ENCODE measurements at regions not wholly inside any gene's neighbourhood (a gene's known extent, or its start where the extent isn't known, plus 50 kb on each side); places are given as distances from the start of the nearest gene placed in this dataset.

DNA sequence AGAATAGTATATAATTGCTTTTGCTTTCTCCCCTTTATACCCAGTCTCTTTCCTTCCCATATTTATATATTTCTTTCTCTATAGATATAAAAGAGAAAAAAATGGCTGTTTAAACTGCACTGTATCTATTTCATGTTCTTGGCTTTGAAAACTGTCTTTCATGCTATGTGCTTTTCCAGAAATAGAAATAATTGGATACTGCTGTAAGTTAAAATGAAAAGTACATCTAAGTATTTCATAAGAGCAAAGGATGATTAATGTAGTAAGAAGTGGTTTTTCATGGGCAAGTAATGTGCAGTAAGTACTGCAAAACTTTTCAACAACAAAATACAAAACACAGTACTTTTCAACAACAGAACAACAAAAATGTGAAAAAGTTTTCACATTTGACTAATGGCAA, 237.9 kb downstream of the SNCA start:
- no peak for DNase-seq (ENCODE audit: low read depth in 2 of 2)

GRCh38 chr4:89598602-89599001, 238.4 kb downstream of the SNCA start:
- DNase-seq (ENCODE audit: low read depth in 2 of 2) = no peak

GRCh38 chr4:89595125-89595789, 241.7 kb downstream of the SNCA start:
- DNase-seq (ENCODE audit: low read depth in 2 of 2) = no peak

GRCh38 chr4:89590128-89590527, 246.8 kb downstream of the SNCA start:
- no peak for DNase-seq (ENCODE audit: low read depth in 2 of 2)

DNA sequence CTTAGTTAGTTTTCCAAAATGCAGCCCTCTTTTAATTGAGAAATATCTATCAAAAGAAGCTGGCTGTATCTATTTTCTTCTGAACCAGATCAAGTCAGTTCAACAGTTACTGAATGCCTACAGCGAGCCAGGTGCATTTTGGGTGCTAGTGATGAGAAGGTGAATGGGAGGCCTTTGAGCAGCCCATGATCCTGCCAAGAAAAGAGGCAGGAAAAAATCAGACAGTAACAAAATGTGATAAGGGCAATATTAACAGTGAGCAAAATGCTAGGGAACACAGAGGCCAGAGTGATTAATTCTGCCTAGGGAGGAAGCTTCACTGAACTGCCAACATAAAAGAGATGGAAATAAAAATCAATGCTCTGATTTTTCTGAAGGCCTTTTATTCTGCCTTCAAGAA, 248.5 kb downstream of the SNCA start:
- DNase-seq (ENCODE audit: low read depth in 2 of 2) = no peak

GRCh38 chr4:89587364-89587763, 249.6 kb downstream of the SNCA start:
- no peak for DNase-seq (ENCODE audit: low read depth in 2 of 2)

DNA sequence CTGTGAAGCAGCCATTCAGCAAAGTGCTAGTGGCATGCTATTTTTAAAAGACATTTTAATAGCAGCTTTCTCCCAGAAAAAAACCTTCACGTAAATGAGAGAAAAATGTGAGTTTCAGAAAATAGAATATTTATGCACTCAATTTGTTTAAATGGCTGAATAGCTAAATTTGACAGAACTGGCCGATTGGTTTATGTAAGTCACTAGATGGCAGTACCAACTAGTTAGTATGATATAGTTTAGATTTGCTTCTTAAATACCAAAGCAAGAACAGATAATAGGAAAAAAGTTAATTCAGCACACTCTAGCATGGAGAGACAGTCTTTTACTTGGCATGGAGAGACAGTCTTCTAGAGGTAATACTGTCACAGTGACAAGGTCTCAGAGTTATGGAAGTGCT, 250.1 kb downstream of the SNCA start:
- DNase-seq (ENCODE audit: low read depth in 2 of 2) = no peak

DNA sequence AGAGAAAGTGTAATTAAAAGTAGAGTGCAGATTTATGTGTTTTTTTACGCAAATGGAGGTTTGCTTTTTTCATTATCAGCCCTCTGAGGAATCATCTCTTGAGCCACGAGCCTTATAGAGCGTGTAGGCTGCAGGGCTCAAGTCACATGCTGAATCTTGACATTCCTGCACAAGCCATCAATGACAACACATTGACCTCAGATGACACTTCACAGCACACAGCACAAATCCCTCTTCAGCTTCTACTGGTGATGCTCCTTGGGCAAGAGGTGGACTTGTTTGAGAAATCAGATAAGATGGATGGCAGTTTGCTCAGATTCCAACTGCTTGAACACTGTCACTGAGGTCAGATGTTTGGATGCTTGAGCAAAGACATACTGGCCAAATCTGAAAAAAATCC, 250.6 kb downstream of the SNCA start:
- no peak for DNase-seq (ENCODE audit: low read depth in 2 of 2)

DNA sequence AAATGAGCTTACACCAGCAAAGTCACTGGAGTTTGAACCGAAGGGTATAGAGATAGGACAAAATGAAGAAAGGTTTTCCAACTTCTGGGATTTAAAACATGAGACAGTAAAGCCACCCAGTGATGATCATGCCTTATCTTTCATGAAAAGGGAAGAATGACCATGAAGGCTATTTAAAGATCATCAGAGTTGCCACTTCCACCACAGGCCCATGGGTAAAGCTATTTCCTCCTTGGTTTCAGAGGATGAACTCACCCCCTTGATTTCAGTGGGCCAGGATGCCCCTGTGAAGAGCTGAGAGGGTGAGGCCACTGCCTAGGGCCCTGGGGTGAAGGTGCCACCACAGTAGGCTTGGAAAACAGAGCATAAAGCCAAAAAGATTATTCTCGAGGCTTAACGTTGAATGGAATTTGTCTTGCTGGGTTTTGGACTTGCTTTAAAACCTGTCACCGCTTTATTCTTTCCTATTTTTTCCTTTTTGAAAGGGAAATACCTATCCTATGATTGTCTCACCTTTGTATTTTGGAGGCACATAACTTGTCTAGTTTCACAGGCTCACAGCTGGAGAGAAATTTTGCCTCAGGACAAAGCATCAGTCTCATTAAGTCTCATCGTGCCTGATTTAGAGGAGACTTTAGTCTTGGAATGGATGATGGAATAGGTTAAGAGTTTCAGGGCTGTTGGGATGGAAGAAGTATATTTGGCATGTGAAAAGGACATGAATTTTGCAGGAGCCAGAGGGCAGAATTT, 254.0 kb downstream of the SNCA start:
- no peak for DNase-seq (ENCODE audit: low read depth in 2 of 2)

DNA sequence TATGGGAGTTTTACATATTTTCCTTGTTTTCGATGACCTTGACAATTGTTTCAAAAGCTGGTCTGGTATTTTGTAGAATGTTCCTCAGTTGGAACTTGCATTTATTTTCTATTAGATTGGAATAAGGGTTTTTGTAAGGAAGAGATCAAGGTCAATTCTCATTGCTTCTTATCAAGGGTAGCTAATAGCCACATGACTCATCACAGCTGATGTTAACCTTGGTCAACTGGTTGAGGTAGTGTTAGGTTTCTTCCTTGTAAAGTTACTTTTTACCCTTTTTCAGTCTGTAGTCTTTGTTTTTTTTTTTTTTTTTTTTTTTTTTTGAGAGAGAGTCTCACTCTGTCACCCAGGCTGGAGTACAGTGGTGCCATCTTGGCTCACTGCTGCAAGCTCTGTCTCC, 257.2 kb downstream of the SNCA start:
- DNase-seq (ENCODE audit: low read depth in 2 of 2) = no peak

DNA sequence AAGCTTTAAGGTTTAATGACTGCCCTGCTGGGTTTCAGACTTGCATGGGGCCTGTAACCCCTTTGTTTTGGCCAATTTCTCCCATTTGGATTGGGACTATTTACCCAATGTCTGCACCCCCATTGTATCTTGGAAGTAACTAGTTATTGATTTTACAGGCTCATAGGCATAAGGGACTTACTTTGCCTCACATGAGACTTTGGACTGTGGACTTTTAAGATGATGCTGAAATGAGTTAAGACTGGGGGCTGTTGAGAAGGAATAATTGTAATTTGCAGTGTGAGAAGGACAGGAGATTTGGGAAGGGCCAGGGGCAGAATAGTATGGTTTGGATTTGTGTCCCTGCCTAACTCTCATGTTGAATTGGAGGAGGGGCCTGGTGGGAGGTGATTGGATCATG, 260.7 kb downstream of the SNCA start:
- DNase-seq (ENCODE audit: low read depth in 2 of 2) = no peak

DNA sequence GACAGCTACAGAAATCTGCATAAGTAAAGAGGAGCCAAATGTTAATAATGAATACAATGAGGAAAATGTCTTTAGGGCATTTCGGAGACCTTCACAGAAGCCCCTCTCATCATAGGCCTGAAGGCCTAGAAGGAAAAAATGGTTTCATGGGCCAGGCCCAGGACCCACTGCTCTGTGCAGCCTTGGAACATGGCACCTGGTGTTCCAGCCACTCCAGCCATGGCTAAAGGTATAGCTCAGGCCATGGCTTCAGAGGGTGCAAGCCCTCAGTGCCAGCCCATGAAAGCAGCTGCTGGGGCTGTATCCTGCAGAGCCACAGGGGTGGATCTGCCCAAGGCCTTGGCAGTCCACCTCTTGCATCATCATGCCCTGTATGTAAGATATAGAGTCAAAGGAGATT, 261.1 kb downstream of the SNCA start:
- no peak for DNase-seq (ENCODE audit: low read depth in 2 of 2)

DNA sequence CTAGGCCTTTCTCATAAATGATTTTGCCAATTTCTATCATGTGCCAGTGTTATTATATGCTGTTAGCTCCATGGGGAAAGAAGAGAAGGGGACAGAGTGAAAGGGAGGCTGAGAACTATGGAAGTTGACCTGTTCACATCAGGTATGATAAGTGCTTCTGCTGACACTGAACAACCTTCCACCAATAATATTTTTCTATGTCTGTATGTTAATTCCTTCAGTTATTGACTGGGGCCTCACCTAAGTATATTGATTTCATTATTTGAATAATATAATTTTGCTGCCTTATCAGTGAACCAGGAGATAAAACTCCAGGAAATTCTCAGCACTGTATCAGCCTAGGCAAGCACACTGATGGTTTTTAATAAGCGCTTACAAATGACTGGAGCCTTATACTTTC, 262.8 kb downstream of the SNCA start:
- no peak for DNase-seq (ENCODE audit: low read depth in 2 of 2)

DNA sequence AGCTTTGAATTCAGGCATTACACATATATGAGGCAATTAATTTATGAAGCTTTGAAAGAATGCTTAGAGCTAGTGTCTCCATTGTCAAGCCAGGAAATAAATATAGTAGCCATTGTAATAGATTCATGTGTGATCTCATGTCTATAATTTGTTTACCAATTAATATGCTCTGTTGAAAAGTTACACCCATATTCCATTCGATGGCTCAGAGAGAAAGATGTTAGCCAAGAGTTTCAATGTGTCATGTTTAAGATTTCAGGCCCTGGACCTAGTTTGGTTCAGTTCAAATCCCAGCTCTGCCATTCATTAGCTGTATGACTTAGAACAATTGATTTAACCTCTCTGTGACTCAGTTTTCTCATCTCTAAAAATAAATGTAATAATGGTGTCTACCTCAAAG, 263.3 kb downstream of the SNCA start:
- no peak for DNase-seq (ENCODE audit: low read depth in 2 of 2)

GRCh38 chr4:89572224-89572858, 264.6 kb downstream of the SNCA start:
- no peak for DNase-seq (ENCODE audit: low read depth in 2 of 2)

DNA sequence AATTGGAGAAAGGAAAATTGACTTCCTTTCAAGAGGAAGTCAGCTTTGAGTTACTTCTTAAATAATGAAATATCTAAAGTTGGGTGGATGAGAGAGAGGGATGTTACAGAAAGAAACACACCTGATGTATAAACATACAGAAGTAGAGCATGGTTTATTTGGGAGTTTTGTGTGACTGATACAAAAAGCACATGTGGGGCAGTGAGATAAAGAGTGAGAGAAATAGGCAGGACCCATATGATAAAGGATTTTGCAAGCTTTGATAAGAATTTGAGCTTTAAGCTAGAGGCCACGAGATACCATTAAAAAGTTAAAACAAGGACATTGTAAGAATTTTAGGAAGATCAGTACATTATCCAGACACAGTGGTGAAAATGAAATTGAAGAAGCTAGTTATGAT, 263.3 kb upstream of the GPRIN3 start:
- DNase-seq (ENCODE audit: low read depth in 2 of 2) = no peak

DNA sequence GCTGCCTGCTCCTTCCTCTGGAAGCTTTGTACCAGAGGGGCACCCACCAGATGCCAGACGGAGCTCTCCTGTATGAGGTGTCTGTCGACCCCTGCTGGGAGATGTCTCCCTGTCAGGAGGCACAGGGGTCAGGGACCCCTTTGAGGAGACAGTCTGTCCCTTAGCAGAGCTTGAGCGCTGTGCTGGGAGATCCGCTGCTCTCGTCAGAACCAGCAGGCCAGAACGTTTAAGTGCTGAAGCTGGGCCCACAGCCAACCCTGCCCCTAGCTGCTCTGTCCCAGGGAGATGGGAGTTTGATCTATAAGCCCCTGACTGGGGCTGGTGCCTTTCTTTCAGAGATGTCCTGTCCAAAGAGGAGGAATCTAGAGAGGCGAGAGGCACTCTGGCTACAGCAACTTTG, 260.3 kb upstream of the GPRIN3 start:
- DNase-seq (ENCODE audit: low read depth in 2 of 2) = no peak

DNA sequence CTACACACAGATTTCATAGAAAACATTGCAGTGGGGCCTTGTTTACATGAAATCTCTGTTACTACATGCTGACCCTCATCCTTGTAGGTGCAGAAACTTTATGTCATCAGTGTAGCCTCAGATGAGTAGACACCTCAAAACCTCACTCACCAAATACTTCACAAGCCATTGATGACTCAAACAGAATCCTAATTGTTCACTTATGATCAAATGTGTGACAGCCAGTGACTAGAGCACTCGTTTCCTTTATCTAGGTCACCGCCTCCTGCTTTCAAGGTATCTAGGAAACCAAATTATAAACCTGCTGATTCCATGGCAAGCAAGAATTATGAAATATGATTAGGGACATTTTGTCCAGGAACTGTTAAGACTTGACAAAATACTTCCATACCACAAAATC, 255.8 kb upstream of the GPRIN3 start:
- no peak for DNase-seq (ENCODE audit: low read depth in 2 of 2)

GRCh38 chr4:89562746-89563145, 255.1 kb upstream of the GPRIN3 start:
- DNase-seq (ENCODE audit: low read depth in 2 of 2) = no peak

DNA sequence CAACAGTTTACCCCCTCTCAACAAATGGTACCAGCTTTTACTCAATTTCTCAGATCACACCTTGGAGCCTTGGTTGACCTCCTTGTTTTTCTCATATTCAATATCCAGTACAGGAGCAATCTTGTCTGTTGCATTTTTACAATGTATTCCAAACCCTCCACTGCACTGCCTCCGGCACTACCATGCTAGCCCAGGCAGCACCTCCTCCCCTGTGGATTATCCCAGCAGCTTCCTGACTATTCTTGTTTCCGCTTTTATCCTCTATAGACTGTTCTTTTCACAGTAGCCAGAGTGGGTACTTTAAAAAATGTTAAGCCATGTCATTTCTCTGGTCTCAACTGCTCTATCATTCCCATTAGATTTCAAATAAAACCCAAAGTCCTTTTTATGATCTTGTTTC, 253.4 kb upstream of the GPRIN3 start:
- DNase-seq (ENCODE audit: low read depth in 2 of 2) = no peak

GRCh38 chr4:89558147-89558546, 250.5 kb upstream of the GPRIN3 start:
- DNase-seq (ENCODE audit: low read depth in 2 of 2) = no peak

DNA sequence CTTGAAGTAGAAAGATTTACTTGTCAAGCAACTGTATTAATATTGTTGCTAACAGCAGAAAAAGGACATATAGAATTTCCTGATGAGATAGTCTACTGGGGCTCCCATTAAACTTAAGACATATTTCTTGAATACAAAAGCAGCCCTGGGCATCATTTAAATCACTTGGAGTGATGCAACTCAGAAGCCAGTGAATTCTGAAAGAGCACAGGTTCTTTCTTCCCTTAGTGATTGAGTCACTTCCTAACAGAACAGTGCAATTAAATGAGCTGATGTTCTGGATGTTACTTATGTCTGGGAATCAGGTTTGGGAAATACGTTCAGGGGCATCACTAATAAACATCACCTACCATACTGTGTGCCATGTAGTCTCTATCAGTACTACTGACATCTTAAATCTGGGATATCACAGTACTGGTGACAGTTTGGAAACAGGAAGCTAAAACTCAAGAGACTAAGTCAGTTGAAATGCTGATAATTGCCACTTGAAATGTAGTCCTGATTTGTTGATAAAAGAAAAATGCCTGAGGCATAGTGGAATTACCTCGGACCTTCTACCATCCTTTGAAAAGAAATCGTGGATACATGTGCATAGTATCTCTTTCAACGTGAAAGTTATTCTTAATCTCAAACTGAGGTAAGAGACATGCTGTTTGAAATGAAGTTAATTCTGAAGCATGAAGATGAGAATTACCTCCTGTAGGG, 249.2 kb upstream of the GPRIN3 start:
- no peak for DNase-seq (ENCODE audit: low read depth in 2 of 2)

DNA sequence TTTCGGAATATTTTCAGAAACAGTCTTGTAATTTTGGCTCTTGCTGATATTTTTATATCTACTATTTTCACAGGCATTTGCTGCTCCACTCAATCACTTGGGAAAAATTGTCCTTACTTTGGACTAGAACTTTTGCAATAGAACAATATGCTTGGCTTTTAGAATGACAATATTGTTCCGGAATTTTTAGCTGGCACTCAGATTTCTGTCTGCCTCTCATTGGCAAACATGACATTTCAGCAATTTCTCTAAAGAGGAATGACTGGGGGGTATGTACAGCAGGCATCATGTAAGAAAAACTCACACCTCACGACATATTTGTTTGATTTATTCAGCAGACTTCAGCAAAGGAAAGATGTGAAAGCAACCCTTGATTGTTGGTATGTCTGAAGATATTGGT, 243.6 kb upstream of the GPRIN3 start:
- DNase-seq (ENCODE audit: low read depth in 2 of 2) = no peak

All from fibroblast of skin of left biceps (primary cell).